ENCODE measurements at regions not wholly inside any gene's neighbourhood (a gene's known extent, or its start where the extent isn't known, plus 50 kb on each side); places are given as distances from the start of the nearest gene placed in this dataset.
"Not testable (repeated sequence)": the region's sequence is repeated elsewhere in the genome, so short reads cannot be mapped to it uniquely, and the experiment has no call there.

- H3K4me3 ChIP-seq (replicated peaks; ENCODE audit: insufficient read depth, low read length) = no peak overlapping the region
- TF ChIP-seq, protein P1, sequence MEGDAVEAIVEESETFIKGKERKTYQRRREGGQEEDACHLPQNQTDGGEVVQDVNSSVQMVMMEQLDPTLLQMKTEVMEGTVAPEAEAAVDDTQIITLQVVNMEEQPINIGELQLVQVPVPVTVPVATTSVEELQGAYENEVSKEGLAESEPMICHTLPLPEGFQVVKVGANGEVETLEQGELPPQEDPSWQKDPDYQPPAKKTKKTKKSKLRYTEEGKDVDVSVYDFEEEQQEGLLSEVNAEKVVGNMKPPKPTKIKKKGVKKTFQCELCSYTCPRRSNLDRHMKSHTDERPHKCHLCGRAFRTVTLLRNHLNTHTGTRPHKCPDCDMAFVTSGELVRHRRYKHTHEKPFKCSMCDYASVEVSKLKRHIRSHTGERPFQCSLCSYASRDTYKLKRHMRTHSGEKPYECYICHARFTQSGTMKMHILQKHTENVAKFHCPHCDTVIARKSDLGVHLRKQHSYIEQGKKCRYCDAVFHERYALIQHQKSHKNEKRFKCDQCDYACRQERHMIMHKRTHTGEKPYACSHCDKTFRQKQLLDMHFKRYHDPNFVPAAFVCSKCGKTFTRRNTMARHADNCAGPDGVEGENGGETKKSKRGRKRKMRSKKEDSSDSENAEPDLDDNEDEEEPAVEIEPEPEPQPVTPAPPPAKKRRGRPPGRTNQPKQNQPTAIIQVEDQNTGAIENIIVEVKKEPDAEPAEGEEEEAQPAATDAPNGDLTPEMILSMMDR (IDR thresholded peaks at IDR 0.05; ENCODE audit: insufficient read depth, low read length) = no peak
- no peak for TF ChIP-seq POLR2AphosphoS5 (IDR thresholded peaks at IDR 0.05; ENCODE audit: low read depth)
- no peak for TF ChIP-seq GABPA (IDR thresholded peaks at IDR 0.05; ENCODE audit: low read depth)
- no peak for TF ChIP-seq REST (IDR thresholded peaks at IDR 0.05; ENCODE audit: insufficient replicate concordance, low read depth)
- no peak for TF ChIP-seq SPI1 (IDR thresholded peaks at IDR 0.05; ENCODE audit: borderline replicate concordance, low read depth)
- H3K27me3 ChIP-seq (ENCODE audit: insufficient read depth, poor library complexity, severe bottlenecking) = no peaks in the 10 kb centered on the region
- no peak overlapping the region for H3K27ac ChIP-seq (replicated peaks)
- DNase-seq (ENCODE audit: low read depth in 1 of 2, low spot score in 1 of 2) = no peak
Measured at GRCh38 chr5:89638871-89639270, 755.9 kb upstream of the MEF2C start.

- H3K27me3 ChIP-seq (ENCODE audit: insufficient read depth, poor library complexity, severe bottlenecking); H3K27ac ChIP-seq (replicated peaks); H3K4me3 ChIP-seq (replicated peaks; ENCODE audit: insufficient read depth, low read length); DNase-seq (ENCODE audit: low read depth in 1 of 2, low spot score in 1 of 2): not testable (repeated sequence)
Measured at GRCh38 chr5:89634176-89634575, 751.2 kb upstream of the MEF2C start.

GRCh38 chr5:89630064-89630463, 747.1 kb upstream of the MEF2C start:
- not testable (repeated sequence) for H3K4me3 ChIP-seq (replicated peaks; ENCODE audit: insufficient read depth, low read length); DNase-seq (ENCODE audit: low read depth in 1 of 2, low spot score in 1 of 2); H3K27ac ChIP-seq (replicated peaks)

DNA sequence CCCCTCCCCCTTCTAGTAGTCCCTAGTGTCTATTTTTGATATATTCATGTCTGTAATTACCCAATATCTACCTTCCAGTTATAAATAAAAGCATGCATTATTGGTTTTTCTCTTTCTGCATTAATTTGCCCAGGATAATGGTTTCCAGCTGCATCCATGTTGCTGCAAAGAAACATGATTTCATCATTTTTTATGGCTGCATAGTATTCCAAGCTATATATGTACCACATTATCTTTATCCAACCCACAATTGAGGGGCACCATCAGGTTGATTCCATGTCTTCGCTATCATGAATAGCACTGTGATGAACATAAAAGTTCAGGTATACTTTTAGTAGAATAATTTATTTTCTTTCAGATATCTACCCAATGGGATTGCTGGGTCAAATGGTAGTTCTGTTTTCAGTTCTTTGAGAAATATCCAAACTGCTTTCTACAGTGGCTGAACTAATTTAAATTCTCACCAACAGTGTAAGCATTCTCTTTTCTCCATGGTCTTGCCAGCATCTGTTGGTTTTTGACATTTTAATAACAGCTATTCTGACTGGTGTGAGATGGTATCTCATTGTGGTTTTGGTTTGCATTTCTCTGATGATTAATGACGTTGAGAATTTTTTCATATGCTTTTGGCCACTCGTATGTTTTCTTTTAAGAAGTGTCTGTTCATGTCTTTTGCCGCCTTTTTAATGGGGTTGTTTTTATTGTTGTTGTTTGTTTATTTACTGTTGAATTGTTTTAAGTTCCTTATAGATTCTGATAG, 746.1 kb upstream of the MEF2C start:
- Histone ChIP-seq H3K27ac (replicated peaks) (no peak overlapping the region), H3K27me3 (ENCODE audit: insufficient read depth, poor library complexity, severe bottlenecking) (no peaks in the 10 kb centered on the region), H3K4me3 (replicated peaks; ENCODE audit: insufficient read depth, low read length) (no peak overlapping the region)
- TF ChIP-seq POLR2AphosphoS5 (IDR thresholded peaks at IDR 0.05; ENCODE audit: low read depth) (no peak), GABPA (IDR thresholded peaks at IDR 0.05; ENCODE audit: low read depth) (no peak), REST (IDR thresholded peaks at IDR 0.05; ENCODE audit: insufficient replicate concordance, low read depth) (no peak), SPI1 (IDR thresholded peaks at IDR 0.05; ENCODE audit: borderline replicate concordance, low read depth) (no peak)
- TF ChIP-seq, protein P1 (IDR thresholded peaks at IDR 0.05; ENCODE audit: insufficient read depth, low read length) = no peak
- DNase-seq (ENCODE audit: low read depth in 1 of 2, low spot score in 1 of 2) = no peak

More at GRCh38 chr5:89630064-89630463, 747.1 kb upstream of the MEF2C start:
- not testable (repeated sequence) for H3K27me3 ChIP-seq (ENCODE audit: insufficient read depth, poor library complexity, severe bottlenecking)
